GM13977 (cell line): ENCODE measurements at regions not wholly inside any gene's neighbourhood (a gene's known extent, or its start where the extent isn't known, plus 50 kb on each side); places are given as distances from the start of the nearest gene placed in this dataset.

ENCODE experiments used
- DNase-seq: peaks from one replicate; pipeline ENCODE4 v3.0.0; 2012; ENCODE audit warnings: low spot score
- CTCF ChIP-seq: IDR thresholded peaks from 2 replicates; pipeline ENCODE4 v1.5.1; 2012; ENCODE audit warnings: mild to moderate bottlenecking, control low read depth; ENCODE audit not compliant: insufficient read depth; ENCODE audit errors: extremely low read depth, missing control alignments
- in situ Hi-C: fragments of 300-500 bp; cut with MboI; formaldehyde crosslinking; loops from one replicate; pipeline ENCODE4 v1.12.0; 2022; ENCODE audit warnings: low sequenced_read_pairs, low pct_unique_long_range_greater_than_20kb, mixed read lengths, inconsistent platforms; ENCODE audit not compliant: unreplicated experiment

- in situ Hi-C loops, result no loop called here
- no peak for TF ChIP-seq CTCF
- no peak for DNase-seq
These were observed 78.6 kb upstream of the CA10 start for GRCh38 chr17:52237151-52237550.

GRCh38 chr17:52235516-52235915, 77.0 kb upstream of the CA10 start:
- DNase-seq, result no peak
- TF ChIP-seq CTCF, result no peak
- in situ Hi-C loops, result no loop called here

- no peak for DNase-seq
- in situ Hi-C loops, result no loop called here
- TF ChIP-seq CTCF, result no peak
These were observed 75.1 kb upstream of the CA10 start for GRCh38 chr17:52233632-52234031.

- no peak for DNase-seq
- in situ Hi-C loops, result no loop called here
- no peak for TF ChIP-seq CTCF
These were observed 74.7 kb upstream of the CA10 start for GRCh38 chr17:52233176-52233575.

GRCh38 chr17:52228823-52229222, 70.3 kb upstream of the CA10 start:
- no peak for TF ChIP-seq CTCF
- DNase-seq, result no peak

GRCh38 chr17:52227926-52228325, 69.4 kb upstream of the CA10 start:
- no peak for DNase-seq
- no peak for TF ChIP-seq CTCF
- in situ Hi-C loops, result no loop called here

More at GRCh38 chr17:52228823-52229222, 70.3 kb upstream of the CA10 start:
- in situ Hi-C loops, result no loop called here

GRCh38 chr17:52213451-52213850, 54.9 kb upstream of the CA10 start:
- no peak for DNase-seq
- TF ChIP-seq CTCF, result no peak
- in situ Hi-C loops, result no loop called here
